ENCODE measurements at regions not wholly inside any gene's neighbourhood (a gene's known extent, or its start where the extent isn't known, plus 50 kb on each side); places are given as distances from the start of the nearest gene placed in this dataset.

DNA sequence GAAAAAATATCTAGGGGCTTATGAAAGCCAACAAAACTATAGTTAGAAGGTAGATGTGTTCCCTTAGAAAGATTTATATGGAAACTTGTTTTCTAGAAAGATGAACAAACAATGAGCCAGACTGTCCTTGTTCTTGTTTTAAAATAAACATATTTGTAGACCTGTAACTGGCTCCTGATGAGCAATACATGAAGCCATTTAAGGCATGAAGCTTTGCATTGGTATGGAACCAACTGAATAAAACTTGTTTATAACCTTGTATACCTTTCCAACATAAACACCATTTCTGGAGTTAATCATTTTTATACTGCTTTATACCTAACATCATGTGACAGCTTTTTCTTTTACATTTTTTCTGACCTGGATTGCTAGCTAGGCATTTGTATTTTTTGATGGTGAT lies 247.8 kb downstream of the PRL start:
- Histone ChIP-seq H4K20me1 (ENCODE audit: insufficient read depth) (no peaks in the 10 kb centered on the region), H3F3A (replicated peaks; ENCODE audit: insufficient read depth) (no peaks in the 10 kb centered on the region), H3K27me3 (ENCODE audit: insufficient read depth) (no peaks in the 10 kb centered on the region), H3K79me2 (ENCODE audit: insufficient read depth) (no peaks in the 10 kb centered on the region), H3K9ac (no peak overlapping the region), H3K9me3 (no peaks in the 10 kb centered on the region), H2AFZ (ENCODE audit: low read depth) (no peak overlapping the region), H3K27ac (ENCODE audit: low read depth in 2 of 2, low read length in 1 of 2) (no peak overlapping the region), H3K4me2 (no peak overlapping the region), H3K36me3 (replicated peaks in 1 of 2; ENCODE audit: control insufficient read depth in 1 of 2, insufficient read depth in 2 of 2, low read length in 1 of 2) (peaks cover 0 to 5% of the 10 kb centered on the region in 2 experiments), H3K4me3 (ENCODE audit: low read depth in 2 of 2, low read length in 1 of 2) (no peak overlapping the region), H3K9me2 (no peaks in the 10 kb centered on the region), H3K4me1 (ENCODE audit: control insufficient read depth in 1 of 2, insufficient read depth in 2 of 2, low read depth in 1 of 2, low read length in 1 of 2) (no peaks in the 10 kb centered on the region)
- no peak for DNase-seq
- ChIA-PET CTCF (no interaction called here), POLR2A (no interaction called here)
- TF ChIP-seq RXRA (IDR thresholded peaks at IDR 0.05; ENCODE audit: borderline replicate concordance, low read depth) (no peak), RCOR1 (IDR thresholded peaks at IDR 0.05; ENCODE audit: low read length) (no peak), CHD2 (IDR thresholded peaks at IDR 0.05; ENCODE audit: low read length, partially characterized antibody) (no peak), EP300 (IDR thresholded peaks at IDR 0.05; ENCODE audit: borderline replicate concordance in 1 of 2, low read depth in 1 of 2, low read length in 1 of 2) (no peak), YY1 (IDR thresholded peaks at IDR 0.05; ENCODE audit: low read depth) (no peak), ELF1 (IDR thresholded peaks at IDR 0.05) (no peak), TEAD4 (IDR thresholded peaks at IDR 0.05; ENCODE audit: borderline replicate concordance, insufficient read depth) (no peak), JUND (IDR thresholded peaks at IDR 0.05) (no peak), MEF2A (IDR thresholded peaks at IDR 0.05; ENCODE audit: borderline replicate concordance, low read depth) (no peak), MXI1 (IDR thresholded peaks at IDR 0.05; ENCODE audit: low read depth, low read length) (no peak), NFIC (IDR thresholded peaks at IDR 0.05; ENCODE audit: borderline replicate concordance) (no peak)
- TF ChIP-seq, protein P1, sequence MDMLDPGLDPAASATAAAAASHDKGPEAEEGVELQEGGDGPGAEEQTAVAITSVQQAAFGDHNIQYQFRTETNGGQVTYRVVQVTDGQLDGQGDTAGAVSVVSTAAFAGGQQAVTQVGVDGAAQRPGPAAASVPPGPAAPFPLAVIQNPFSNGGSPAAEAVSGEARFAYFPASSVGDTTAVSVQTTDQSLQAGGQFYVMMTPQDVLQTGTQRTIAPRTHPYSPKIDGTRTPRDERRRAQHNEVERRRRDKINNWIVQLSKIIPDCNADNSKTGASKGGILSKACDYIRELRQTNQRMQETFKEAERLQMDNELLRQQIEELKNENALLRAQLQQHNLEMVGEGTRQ (IDR thresholded peaks at IDR 0.05; ENCODE audit: borderline replicate concordance, low read depth, low read length), result no peak
- TF ChIP-seq, protein P2, sequence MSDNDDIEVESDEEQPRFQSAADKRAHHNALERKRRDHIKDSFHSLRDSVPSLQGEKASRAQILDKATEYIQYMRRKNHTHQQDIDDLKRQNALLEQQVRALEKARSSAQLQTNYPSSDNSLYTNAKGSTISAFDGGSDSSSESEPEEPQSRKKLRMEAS (IDR thresholded peaks at IDR 0.05; ENCODE audit: low read depth), result no peak
- TF ChIP-seq, protein P3, sequence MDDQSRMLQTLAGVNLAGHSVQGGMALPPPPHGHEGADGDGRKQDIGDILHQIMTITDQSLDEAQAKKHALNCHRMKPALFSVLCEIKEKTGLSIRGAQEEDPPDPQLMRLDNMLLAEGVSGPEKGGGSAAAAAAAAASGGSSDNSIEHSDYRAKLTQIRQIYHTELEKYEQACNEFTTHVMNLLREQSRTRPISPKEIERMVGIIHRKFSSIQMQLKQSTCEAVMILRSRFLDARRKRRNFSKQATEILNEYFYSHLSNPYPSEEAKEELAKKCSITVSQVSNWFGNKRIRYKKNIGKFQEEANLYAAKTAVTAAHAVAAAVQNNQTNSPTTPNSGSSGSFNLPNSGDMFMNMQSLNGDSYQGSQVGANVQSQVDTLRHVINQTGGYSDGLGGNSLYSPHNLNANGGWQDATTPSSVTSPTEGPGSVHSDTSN (IDR thresholded peaks at IDR 0.05), result no peak
- TF ChIP-seq, protein P4, sequence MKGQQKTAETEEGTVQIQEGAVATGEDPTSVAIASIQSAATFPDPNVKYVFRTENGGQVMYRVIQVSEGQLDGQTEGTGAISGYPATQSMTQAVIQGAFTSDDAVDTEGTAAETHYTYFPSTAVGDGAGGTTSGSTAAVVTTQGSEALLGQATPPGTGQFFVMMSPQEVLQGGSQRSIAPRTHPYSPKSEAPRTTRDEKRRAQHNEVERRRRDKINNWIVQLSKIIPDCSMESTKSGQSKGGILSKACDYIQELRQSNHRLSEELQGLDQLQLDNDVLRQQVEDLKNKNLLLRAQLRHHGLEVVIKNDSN (IDR thresholded peaks at IDR 0.05; ENCODE audit: borderline replicate concordance, low read depth), result no peak
- TF ChIP-seq, protein P5, sequence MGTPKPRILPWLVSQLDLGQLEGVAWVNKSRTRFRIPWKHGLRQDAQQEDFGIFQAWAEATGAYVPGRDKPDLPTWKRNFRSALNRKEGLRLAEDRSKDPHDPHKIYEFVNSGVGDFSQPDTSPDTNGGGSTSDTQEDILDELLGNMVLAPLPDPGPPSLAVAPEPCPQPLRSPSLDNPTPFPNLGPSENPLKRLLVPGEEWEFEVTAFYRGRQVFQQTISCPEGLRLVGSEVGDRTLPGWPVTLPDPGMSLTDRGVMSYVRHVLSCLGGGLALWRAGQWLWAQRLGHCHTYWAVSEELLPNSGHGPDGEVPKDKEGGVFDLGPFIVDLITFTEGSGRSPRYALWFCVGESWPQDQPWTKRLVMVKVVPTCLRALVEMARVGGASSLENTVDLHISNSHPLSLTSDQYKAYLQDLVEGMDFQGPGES (IDR thresholded peaks at IDR 0.05; ENCODE audit: low read depth, low read length), result no peak
